NAMALWA (cell line): ENCODE measurements at regions not wholly inside any gene's neighbourhood (a gene's known extent, or its start where the extent isn't known, plus 50 kb on each side); places are given as distances from the start of the nearest gene placed in this dataset.
"Not testable (repeated sequence)": the region's sequence is repeated elsewhere in the genome, so short reads cannot be mapped to it uniquely, and the experiment has no call there.

Experiments
- DNase-seq: peaks from one replicate; pipeline ENCODE4 v3.0.0-alpha.2; 2015; ENCODE audit warnings: low spot score

GRCh38 chrX:44675362-44676024, 132.8 kb upstream of the FUNDC1 start:
- no peak for DNase-seq

GRCh38 chrX:44674906-44675305, 132.2 kb upstream of the FUNDC1 start:
- DNase-seq = no peak

DNA sequence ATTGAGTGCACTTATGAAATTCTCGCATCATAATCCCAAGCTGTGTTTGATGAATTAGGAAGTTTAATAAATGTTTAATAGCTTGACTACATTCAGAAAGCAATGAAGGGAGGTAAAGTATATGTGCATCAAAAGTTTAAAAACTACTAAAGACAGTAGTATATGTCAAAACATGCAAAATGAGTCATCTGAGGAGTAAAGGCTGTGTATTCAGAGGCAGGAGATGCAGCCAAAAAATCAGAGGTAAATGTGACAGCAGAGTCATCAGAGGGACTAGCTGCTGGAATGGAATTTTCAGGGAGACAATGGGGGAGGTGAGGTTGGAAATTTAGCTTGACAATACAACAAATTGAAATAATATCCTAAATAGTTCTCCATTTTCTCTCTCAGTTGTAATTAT, 127.0 kb upstream of the FUNDC1 start:
- no peak for DNase-seq

GRCh38 chrX:44667771-44668170, 125.1 kb upstream of the FUNDC1 start:
- no peak for DNase-seq

DNA sequence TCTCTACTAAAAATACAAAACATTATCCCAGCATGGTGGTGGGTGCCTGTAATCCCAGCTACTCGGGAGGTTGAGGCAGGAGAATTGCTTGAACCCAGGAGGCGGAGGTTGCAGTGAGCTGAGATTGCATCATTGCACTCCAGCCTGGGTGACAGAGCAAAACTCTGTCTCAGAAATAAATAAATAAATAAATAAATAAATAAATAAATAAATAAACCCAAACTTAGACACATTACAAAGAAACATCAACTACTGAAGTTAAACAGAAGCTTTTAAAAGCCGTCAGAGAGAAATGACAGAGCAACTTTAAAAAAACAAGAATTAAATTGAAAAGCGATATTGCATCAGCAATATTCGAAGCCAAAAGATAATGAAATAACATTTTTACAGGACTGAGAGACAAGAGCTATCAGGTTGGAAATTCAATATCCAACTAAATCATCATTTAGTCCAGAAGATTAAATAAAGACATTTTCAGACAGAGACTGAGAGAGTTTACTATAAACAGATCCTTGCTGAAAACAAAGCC, 115.1 kb upstream of the FUNDC1 start:
- DNase-seq = not testable (repeated sequence)

DNA sequence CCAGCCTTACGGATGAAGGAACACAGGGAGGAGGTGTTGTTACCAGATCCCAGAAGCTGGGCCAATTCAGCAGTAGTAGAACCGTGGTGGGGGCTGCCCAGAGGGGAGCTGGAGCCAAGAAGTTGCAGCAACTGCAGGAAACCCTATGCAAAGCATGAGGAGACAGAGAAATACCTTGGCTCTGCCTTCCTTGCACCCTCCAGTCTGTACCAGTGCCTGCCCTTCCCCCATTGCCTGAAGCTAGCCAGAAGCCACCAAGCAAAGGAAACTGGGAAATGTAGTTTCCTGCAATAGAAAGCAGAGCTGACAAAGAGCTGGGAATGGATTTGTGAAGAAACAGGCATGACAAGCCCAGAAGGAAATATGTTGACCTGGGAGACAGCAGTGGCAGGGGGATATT, 108.7 kb upstream of the FUNDC1 start:
- DNase-seq = no peak

- DNase-seq = no peak
Measured at GRCh38 chrX:44643723-44644122, 101.1 kb upstream of the FUNDC1 start.

DNA sequence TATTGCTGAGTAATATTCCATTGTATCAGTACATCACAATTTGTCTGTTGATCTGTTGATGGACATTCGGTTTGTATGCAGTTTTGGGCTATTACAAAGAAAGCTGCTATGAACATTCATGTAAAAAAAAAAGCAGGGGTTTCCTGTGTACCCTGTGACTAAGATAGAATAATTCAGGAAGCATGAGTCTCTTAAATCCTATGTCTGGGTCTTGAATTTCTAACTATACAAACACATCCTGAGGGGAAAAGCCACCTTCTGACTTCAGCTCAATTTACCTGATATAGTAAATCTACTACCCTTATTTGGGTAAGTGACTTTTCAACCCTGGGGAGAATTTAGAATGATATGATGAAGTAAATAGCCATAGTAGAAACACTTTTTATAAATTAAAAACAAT, 94.6 kb upstream of the FUNDC1 start:
- DNase-seq = no peak

DNA sequence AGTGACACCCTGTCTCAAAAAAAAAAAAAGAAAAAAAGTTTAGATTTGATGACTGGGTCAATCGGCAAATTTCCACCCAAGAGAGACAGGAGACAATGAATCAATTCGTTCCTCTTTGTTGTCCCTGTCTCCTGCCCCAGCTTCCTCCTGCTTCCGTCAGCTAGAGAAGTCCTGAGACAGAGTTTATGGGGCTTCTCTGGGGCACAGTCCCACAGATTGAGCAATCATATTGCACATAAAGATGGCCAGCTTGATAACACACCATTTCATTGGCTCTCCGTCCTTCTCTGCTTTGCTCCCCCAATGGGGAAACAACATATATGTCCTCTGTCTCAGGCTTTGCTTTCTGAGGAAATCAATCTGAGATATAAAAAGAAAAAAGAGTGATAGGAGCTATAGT, 78.4 kb upstream of the FUNDC1 start:
- DNase-seq = no peak

DNA sequence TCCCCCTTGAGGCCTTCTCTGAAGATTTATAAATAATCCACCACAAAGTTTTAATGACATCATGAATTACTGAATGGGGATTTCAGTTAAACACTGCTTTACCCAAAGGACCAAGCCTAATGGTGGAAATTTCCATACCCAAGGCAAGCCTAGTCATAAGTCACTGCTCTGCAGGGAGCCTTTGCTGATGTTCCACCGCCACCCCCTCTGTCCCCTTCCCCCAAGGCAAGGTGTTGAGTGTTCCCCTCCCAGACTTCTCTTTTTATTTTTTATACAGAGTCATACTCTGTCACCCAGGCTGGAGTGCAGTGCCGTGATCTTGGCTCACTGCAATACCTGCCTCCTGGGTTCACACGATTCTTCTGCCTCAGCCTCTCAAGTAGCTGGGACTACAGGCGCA, 76.4 kb upstream of the FUNDC1 start:
- DNase-seq = no peak

- no peak for DNase-seq
Measured at GRCh38 chrX:44596277-44596676, 53.6 kb upstream of the FUNDC1 start.
